Osteoblast (primary cell): ENCODE measurements at regions not wholly inside any gene's neighbourhood (a gene's known extent, or its start where the extent isn't known, plus 50 kb on each side); places are given as distances from the start of the nearest gene placed in this dataset.

Experiments
- DNase-seq: peaks from one replicate; pipeline ENCODE4 v3.0.0; 2011; ENCODE audit warnings: low spot score, mixed read lengths; ENCODE audit not compliant: insufficient read length; ENCODE audit errors: missing footprints
- H2AFZ ChIP-seq: 2 replicates; pipeline ENCODE4 v1.6.0; 2011; ENCODE audit warnings: mild to moderate bottlenecking, low read length
- H3K27ac ChIP-seq: 2 replicates; pipeline ENCODE4 v1.5.1; 2011; ENCODE audit warnings: mild to moderate bottlenecking, low read depth, low read length, moderate library complexity
- H3K27me3 ChIP-seq: 2 replicates; pipeline ENCODE4 v1.6.0; 2012; ENCODE audit warnings: mild to moderate bottlenecking, control low read depth, inconsistent platforms, low read length, moderate library complexity; ENCODE audit not compliant: insufficient read depth
- H3K36me3 ChIP-seq: 2 replicates; pipeline ENCODE4 v1.5.1; 2011; ENCODE audit warnings: mild to moderate bottlenecking, low read length, control low read depth, moderate library complexity; ENCODE audit not compliant: insufficient read depth
- H3K4me1 ChIP-seq: 2 replicates; pipeline ENCODE4 v1.5.1; 2011; ENCODE audit warnings: mild to moderate bottlenecking, low read length, control low read depth, moderate library complexity; ENCODE audit not compliant: insufficient read depth
- H3K4me2 ChIP-seq: 2 replicates; pipeline ENCODE4 v1.6.0; 2011; ENCODE audit warnings: mild to moderate bottlenecking, low read length; ENCODE audit not compliant: insufficient read depth
- H3K4me3 ChIP-seq: fragments of 200-600 bp; sonication (generic); 3 replicates; pipeline ENCODE4 v1.5.1; 2012; ENCODE audit warnings: mild to moderate bottlenecking, low read length, inconsistent platforms; ENCODE audit not compliant: insufficient read depth
- H3K79me2 ChIP-seq: 2 replicates; pipeline ENCODE4 v1.6.0; 2012; ENCODE audit warnings: mild to moderate bottlenecking, low read length, control low read depth, inconsistent platforms; ENCODE audit not compliant: insufficient read depth
- H3K9me3 ChIP-seq: 2 replicates; pipeline ENCODE4 v1.5.1; 2011; ENCODE audit warnings: low read depth, low read length, control low read depth
- H4K20me1 ChIP-seq: 2 replicates; pipeline ENCODE4 v1.6.0; 2012; ENCODE audit warnings: mild to moderate bottlenecking, low read length, control low read depth; ENCODE audit not compliant: insufficient read depth
- TF ChIP-seq, protein P1 (sequence below): IDR thresholded peaks from 2 replicates; pipeline ENCODE4 v1.5.1; 2011; ENCODE audit warnings: mild to moderate bottlenecking, low read depth, low read length, moderate library complexity; ENCODE audit errors: extremely low read depth

DNA sequence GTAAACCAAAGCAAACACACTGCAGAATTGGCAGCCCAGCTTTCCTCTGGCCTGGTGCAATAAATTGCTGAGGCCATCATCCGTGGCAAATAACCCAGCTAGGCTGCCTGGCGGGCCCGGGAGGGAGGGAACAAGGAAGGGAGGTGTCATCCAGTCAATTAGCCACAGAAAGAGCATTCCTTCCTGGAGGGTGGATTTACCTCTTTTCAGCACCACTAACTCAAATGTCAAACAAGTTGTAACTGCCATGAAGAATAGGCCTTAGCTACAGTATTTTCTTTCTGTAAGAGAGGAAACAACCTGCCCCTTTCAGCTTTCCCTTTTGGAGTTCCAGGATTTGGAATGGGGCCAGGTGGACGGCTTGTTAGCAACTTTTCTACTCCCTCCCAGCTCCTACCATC is 163.8 kb upstream of the BDNF start:
- TF ChIP-seq, protein P1, sequence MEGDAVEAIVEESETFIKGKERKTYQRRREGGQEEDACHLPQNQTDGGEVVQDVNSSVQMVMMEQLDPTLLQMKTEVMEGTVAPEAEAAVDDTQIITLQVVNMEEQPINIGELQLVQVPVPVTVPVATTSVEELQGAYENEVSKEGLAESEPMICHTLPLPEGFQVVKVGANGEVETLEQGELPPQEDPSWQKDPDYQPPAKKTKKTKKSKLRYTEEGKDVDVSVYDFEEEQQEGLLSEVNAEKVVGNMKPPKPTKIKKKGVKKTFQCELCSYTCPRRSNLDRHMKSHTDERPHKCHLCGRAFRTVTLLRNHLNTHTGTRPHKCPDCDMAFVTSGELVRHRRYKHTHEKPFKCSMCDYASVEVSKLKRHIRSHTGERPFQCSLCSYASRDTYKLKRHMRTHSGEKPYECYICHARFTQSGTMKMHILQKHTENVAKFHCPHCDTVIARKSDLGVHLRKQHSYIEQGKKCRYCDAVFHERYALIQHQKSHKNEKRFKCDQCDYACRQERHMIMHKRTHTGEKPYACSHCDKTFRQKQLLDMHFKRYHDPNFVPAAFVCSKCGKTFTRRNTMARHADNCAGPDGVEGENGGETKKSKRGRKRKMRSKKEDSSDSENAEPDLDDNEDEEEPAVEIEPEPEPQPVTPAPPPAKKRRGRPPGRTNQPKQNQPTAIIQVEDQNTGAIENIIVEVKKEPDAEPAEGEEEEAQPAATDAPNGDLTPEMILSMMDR = no peak
- Histone ChIP-seq H2AFZ (no peak overlapping the region), H3K79me2 (no peaks in the 10 kb centered on the region), H3K9me3 (no peaks in the 10 kb centered on the region), H3K36me3 (no peaks in the 10 kb centered on the region), H3K4me1 (peaks cover 17% of the 10 kb centered on the region), H3K27me3 (no peaks in the 10 kb centered on the region), H4K20me1 (no peaks in the 10 kb centered on the region), H3K4me2 (no peak overlapping the region), H3K4me3 (no peak overlapping the region), H3K27ac (no peak overlapping the region)
- no peak for DNase-seq

DNA sequence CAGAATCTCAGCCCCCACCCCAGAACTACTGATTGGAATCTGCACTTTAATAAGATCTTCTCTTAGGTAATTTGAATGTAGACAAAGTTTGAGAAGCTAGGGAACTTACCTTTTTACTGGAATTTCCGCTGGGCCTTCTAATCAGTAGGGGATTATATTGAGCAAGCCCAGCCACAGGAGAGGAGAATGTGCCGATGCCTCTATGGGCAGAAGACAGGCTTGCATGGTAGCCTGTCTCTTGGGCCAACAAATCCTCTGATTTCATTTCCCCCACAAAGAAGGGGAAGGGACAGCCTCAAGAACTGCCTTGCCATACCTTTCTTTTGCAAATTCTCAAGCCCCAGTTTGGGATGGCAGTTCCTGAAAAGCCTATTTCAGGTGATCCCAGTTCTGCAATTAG is 163.4 kb upstream of the BDNF start:
- no peak overlapping the region for H3K4me2 ChIP-seq
- no peaks in the 10 kb centered on the region for H3K27me3 ChIP-seq
- H3K4me3 ChIP-seq = no peak overlapping the region
- H3K36me3 ChIP-seq = no peaks in the 10 kb centered on the region
- TF ChIP-seq, protein P1 = no peak
- H2AFZ ChIP-seq = no peak overlapping the region
- H4K20me1 ChIP-seq = no peaks in the 10 kb centered on the region
- DNase-seq = no peak
- H3K79me2 ChIP-seq = no peaks in the 10 kb centered on the region
- peaks cover 17% of the 10 kb centered on the region for H3K4me1 ChIP-seq
- H3K9me3 ChIP-seq = no peaks in the 10 kb centered on the region
- H3K27ac ChIP-seq = no peak overlapping the region

DNA sequence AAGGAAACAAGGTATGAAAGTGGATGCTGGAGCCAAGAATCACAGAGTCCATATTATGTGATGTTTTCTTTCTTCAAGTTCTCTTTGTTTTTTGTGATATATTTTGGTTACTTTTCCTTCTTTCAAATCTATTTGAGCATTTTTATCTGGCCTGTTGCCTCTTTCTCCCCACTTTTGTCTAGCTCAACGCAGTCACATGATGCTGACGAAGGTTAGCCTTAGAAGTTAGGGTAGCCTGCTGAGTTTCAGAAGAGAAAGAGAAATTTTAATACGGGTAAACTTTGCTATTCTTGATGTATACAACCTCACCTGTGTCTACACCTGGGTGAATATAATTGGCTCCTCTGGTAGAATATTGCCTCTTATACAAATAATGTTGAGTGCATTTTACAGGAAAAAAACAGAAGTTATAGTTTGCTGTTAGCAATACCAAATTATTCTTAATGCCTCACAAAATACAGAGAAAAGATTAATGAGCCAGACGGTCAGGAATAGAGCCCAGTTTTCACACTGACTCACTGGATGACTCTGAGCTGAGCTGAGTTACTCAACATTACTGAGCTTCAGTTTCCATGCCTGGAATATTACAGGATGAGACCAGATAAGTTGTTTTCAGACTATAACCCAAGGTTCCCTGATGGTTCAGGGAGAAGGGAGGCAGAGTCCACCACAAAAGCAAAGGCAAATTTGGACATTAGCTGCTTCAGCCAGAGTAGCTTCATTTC is 161.6 kb upstream of the BDNF start:
- H3K4me1 ChIP-seq = peaks cover 17% of the 10 kb centered on the region
- H2AFZ ChIP-seq = no peak overlapping the region
- peak overlapping the region; percentile 19 for H3K4me2 ChIP-seq
- peak overlapping the region; percentile 52 for H3K27ac ChIP-seq
- no peaks in the 10 kb centered on the region for H3K79me2 ChIP-seq
- no peaks in the 10 kb centered on the region for H4K20me1 ChIP-seq
- no peaks in the 10 kb centered on the region for H3K27me3 ChIP-seq
- no peak overlapping the region for H3K4me3 ChIP-seq
- no peaks in the 10 kb centered on the region for H3K36me3 ChIP-seq
- DNase-seq = peak; percentile 90
- TF ChIP-seq, protein P1 = no peak
- no peaks in the 10 kb centered on the region for H3K9me3 ChIP-seq

DNA sequence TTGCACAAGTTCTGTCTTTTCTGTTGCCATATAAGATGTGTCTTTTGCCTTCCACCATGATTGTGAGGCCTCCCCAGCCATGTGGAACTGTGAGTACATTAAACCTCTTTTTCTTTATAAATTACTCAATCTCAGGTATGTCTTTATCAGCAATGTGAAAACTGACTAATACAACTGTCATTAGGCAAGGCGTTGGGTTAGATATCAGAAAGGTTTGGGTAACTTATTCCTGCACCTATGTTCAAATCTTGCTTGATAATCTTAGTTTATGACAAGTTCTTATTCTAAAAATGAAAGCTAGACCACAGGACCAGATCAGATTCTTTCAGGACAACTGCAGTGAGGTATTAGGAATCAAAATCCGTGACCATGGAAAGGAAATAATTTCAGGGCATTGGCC is 160.6 kb upstream of the BDNF start:
- no peak overlapping the region for H2AFZ ChIP-seq
- no peak overlapping the region for H3K27ac ChIP-seq
- H3K4me1 ChIP-seq = peaks cover 17% of the 10 kb centered on the region
- no peaks in the 10 kb centered on the region for H3K36me3 ChIP-seq
- H3K79me2 ChIP-seq = no peaks in the 10 kb centered on the region
- no peak for DNase-seq
- TF ChIP-seq, protein P1 = no peak
- H3K9me3 ChIP-seq = no peaks in the 10 kb centered on the region
- H3K4me3 ChIP-seq = no peak overlapping the region
- H3K27me3 ChIP-seq = no peaks in the 10 kb centered on the region
- H4K20me1 ChIP-seq = no peaks in the 10 kb centered on the region
- no peak overlapping the region for H3K4me2 ChIP-seq
